Esophagus muscularis mucosa (tissue), 4 donors: ENCODE measurements at regions not wholly inside any gene's neighbourhood (a gene's known extent, or its start where the extent isn't known, plus 50 kb on each side); places are given as distances from the start of the nearest gene placed in this dataset.

Experiments
- DNase-seq: peaks from one replicate; pipeline ENCODE4 v3.0.0-alpha.2; 2017; ENCODE audit errors: extremely low spot score
- H3K27ac ChIP-seq, 4 donors: fragments of 200-600 bp; sonication (generic); replicated peaks in 1 of 4; 1 replicate in 3 of 4; 2 replicates in 1 of 4; pipeline ENCODE4 v1.5.1; 2016 to 2019; ENCODE audit warnings: mild to moderate bottlenecking in 1 of 4
- H3K27me3 ChIP-seq, 4 donors: fragments of 200-600 bp; sonication (generic); one replicate each; pipeline versions ENCODE4 v1.5.1 to v1.6.0; 2016 to 2019
- H3K36me3 ChIP-seq, 4 donors: fragments of 200-600 bp; sonication (generic); one replicate each; pipeline ENCODE4 v1.5.1; 2016 to 2019
- H3K4me1 ChIP-seq, 4 donors: fragments of 200-600 bp; sonication (generic); one replicate each; pipeline ENCODE4 v1.5.1; 2016 to 2019
- H3K4me3 ChIP-seq, 4 donors: fragments of 200-600 bp; sonication (generic); 1 replicate in 2 of 4; 2 replicates in 2 of 4; pipeline ENCODE4 v1.5.1; 2016 to 2019; ENCODE audit warnings: mild to moderate bottlenecking in 4 of 4, moderate library complexity in 1 of 4
- H3K9me3 ChIP-seq, 4 donors: fragments of 200-600 bp; sonication (generic); 1 replicate in 3 of 4; 2 replicates in 1 of 4; pipeline ENCODE4 v1.5.1; 2016 to 2019
- EP300 ChIP-seq: sonication (generic); formaldehyde crosslinking; IDR thresholded peaks from one replicate; pipeline ENCODE4 v1.6.1; 2017; ENCODE audit warnings: antibody characterized with exemption
- POLR2A ChIP-seq: fragments of 450-650 bp; IDR thresholded peaks from one replicate; pipeline ENCODE4 v1.6.1; 2017; ENCODE audit warnings: antibody characterized with exemption, moderate library complexity, mild to moderate bottlenecking, low read depth
- POLR2AphosphoS5 ChIP-seq, 2 donors: sonication (generic); formaldehyde crosslinking; IDR thresholded peaks; one replicate each; pipeline ENCODE4 v1.6.1; 2017; ENCODE audit warnings: antibody characterized with exemption in 2 of 2
- WGBS: methylation state at CpG from one replicate; pipeline ENCODE4 v1.1.5; 2018; 5-methylcytosine and 5-hydroxymethylcytosine counted together
- intact Hi-C: fragments of 100-400 bp; cut with DNase I; formaldehyde crosslinking; loops from one replicate; pipeline ENCODE4 v1.15.1; 2023
- TF ChIP-seq, protein P1 (sequence below), 3 experiments: fragments of 200-600 bp in 2 of 3; fragments of 450-650 bp in 1 of 3; sonication (generic) in 2 of 3; IDR thresholded peaks; one replicate each; pipeline ENCODE4 v1.5.1; 2017 to 2019; ENCODE audit warnings: antibody characterized with exemption in 3 of 3, mild to moderate bottlenecking in 2 of 3, moderate library complexity in 1 of 3

DNA sequence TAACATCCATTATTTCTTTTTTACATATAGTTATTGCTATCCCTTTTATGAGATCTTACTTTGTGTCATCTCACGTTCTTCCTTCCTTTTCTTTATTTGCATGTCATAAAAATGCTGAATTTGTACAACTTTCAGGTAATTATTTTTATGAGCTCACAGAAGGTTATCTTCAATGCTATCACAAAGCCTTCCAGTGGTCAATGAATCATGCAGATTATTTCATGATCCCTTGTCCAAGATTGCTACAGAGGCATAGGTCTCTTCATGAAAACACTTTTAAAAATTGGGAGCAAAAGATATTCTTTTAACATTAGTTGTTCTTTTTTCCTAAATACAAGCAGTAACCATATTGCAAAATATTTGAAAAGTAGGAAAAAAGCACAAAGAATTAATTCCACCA is 880.1 kb upstream of the NR2F2 start:
- Histone ChIP-seq H3K27ac (no peak overlapping the region), H3K27me3 (no peaks in the 10 kb centered on the region), H3K4me1 (peaks cover 0 to 6% (median 1%) of the 10 kb centered on the region in 4 donors), H3K9me3 (no peaks in the 10 kb centered on the region), H3K36me3 (no peaks in the 10 kb centered on the region), H3K4me3 (no peak overlapping the region)
- no peak for DNase-seq
- WGBS, result 76% methylated on average over 1 of the region's 1 CpG
- intact Hi-C loops, result no loop called here
- no peak for TF ChIP-seq POLR2AphosphoS5 (IDR thresholded peaks at IDR 0.05)
- TF ChIP-seq POLR2A, result no peak
- TF ChIP-seq, protein P1, sequence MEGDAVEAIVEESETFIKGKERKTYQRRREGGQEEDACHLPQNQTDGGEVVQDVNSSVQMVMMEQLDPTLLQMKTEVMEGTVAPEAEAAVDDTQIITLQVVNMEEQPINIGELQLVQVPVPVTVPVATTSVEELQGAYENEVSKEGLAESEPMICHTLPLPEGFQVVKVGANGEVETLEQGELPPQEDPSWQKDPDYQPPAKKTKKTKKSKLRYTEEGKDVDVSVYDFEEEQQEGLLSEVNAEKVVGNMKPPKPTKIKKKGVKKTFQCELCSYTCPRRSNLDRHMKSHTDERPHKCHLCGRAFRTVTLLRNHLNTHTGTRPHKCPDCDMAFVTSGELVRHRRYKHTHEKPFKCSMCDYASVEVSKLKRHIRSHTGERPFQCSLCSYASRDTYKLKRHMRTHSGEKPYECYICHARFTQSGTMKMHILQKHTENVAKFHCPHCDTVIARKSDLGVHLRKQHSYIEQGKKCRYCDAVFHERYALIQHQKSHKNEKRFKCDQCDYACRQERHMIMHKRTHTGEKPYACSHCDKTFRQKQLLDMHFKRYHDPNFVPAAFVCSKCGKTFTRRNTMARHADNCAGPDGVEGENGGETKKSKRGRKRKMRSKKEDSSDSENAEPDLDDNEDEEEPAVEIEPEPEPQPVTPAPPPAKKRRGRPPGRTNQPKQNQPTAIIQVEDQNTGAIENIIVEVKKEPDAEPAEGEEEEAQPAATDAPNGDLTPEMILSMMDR (IDR thresholded peaks at IDR 0.05), result no peak
- TF ChIP-seq EP300, result no peak

DNA sequence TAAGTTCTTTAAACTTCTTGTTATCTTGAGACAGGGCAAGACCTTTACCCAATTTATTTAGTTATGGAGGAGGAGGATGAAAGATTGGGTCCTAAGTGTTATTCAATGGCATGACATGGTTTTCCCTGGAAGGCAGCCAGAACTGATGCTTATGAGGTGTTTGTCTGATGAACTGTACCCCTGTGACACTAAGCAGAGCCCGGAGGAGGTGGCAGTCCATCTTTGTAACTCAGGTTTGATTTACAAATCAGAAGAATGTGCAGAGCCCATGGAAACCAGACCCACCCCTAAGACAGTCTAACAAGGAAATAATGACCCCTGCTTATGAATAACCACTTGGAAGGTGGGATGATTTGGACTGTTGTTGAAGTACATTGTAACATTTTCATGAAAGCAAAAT is 878.6 kb upstream of the NR2F2 start:
- no peaks in the 10 kb centered on the region for H3K27me3 ChIP-seq
- H3K36me3 ChIP-seq, result no peaks in the 10 kb centered on the region
- H3K4me1 ChIP-seq, result peaks cover 0 to 6% (median under 1%) of the 10 kb centered on the region in 4 donors
- H3K27ac ChIP-seq, result no peak overlapping the region
- TF ChIP-seq, protein P1 (IDR thresholded peaks at IDR 0.05), result peak in 1 of 3 experiments; percentile 2
- no peak for TF ChIP-seq EP300
- H3K9me3 ChIP-seq, result no peaks in the 10 kb centered on the region
- no peak for DNase-seq
- H3K4me3 ChIP-seq, result no peak overlapping the region
- 71% methylated on average over 1 of the region's 1 CpG for WGBS
- intact Hi-C loops, result no loop called here

DNA sequence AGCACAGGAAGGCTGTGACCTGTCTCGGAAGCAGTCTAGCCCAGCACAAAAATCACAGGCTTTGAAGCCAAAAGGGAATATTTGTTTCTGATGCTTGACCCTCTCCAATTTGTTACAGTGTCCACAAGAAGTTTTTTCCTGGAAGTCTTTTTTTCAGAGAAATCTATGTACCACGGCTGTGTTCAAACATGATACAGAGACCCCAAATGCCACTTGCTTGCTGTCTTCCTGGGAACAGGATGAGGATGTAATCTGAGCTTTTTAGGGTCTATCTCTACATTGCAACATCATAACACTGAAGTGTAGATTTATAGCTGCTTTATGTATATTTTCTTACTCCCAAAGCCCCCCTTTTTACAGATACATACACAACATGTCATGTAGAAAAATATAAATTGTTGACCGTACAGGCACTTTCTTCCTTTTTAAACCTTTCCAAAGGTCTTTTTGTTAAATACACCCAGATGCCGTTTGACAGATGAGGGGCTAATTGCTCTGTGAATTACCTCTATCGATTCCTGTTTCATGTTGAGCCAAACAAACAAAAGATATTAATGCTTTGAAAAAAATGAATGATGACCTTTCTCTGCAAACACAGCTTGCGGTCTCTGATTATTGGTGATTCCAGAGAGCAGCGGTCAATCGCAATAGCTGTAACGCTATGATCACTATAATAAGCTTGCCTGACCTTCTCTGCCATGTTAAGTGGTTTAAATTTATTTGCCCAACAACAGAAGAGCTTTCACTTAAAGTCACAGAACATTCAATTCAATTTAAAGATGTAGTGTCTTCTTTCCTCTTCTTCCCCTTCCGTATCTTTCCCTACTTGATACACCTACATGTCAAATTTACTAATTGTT is 875.9 kb upstream of the NR2F2 start:
- no peak for DNase-seq
- intact Hi-C loops, result no loop called here
- Histone ChIP-seq H3K36me3 (no peaks in the 10 kb centered on the region), H3K9me3 (no peaks in the 10 kb centered on the region), H3K27ac (no peak overlapping the region), H3K27me3 (no peaks in the 10 kb centered on the region), H3K4me3 (no peak overlapping the region), H3K4me1 (peaks cover 0 to 9% (median 3%) of the 10 kb centered on the region in 4 donors)
- 79% methylated on average over 10 of the region's 10 CpGs for WGBS
- TF ChIP-seq, protein P1 (IDR thresholded peaks at IDR 0.05), result no peak
- TF ChIP-seq EP300, result no peak
- no peak for TF ChIP-seq POLR2AphosphoS5 (IDR thresholded peaks at IDR 0.05)
- TF ChIP-seq POLR2A, result no peak

DNA sequence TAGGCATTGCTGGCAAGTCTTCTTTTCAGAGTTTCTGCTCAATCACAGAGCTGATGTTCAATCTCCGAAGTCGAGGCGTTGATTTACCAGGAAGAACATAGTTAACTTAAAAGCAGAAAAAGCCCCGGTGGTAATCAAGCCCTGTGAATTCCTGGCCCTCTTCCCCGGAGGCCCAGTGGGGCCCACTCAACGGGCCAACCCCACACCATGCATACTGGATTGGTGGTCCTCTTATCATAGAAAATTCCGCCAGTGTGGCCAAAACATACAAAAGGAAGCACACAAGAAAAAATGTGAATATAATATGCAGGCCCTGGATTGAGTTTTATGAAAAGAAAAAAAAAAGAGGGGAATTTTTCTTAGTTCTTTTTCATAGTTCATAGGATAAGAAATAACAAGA is 873.0 kb upstream of the NR2F2 start:
- TF ChIP-seq POLR2AphosphoS5 (IDR thresholded peaks at IDR 0.05), result no peak
- no peak for TF ChIP-seq EP300
- no peak for TF ChIP-seq POLR2A
- TF ChIP-seq, protein P1 (IDR thresholded peaks at IDR 0.05), result no peak
- no peak for DNase-seq
- H3K9me3 ChIP-seq, result no peaks in the 10 kb centered on the region
- no peak overlapping the region for H3K4me3 ChIP-seq
- H3K27ac ChIP-seq, result no peak overlapping the region
- intact Hi-C loops, result no loop called here
- H3K36me3 ChIP-seq, result no peaks in the 10 kb centered on the region
- H3K27me3 ChIP-seq, result no peaks in the 10 kb centered on the region
- 64% methylated on average over 7 of the region's 7 CpGs for WGBS
- H3K4me1 ChIP-seq, result peaks cover 0 to 9% (median 0%) of the 10 kb centered on the region in 4 donors
